ENCODE measurements at regions not wholly inside any gene's neighbourhood (a gene's known extent, or its start where the extent isn't known, plus 50 kb on each side); places are given as distances from the start of the nearest gene placed in this dataset.

DNA sequence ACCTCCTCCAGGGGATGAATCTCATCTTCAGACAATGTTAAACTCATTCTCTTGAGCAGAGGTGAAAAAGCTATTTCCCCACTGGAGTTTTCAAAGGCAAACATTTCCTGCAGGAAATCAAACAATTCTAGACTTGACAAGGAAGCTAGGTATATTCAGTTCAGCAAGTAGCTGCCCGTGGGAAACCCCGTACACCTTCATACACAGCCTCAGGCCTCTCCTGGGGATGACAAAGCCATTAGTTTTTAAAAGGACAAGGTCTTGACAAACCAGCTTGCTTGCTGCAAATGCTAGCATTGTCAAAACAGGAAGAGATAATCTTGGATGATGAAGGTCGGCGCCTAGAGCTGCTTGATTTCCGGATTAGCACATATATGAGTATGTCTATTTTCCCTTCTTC lies 1630.8 kb upstream of the TENM4 start:
- ATAC-seq (ENCODE audit: low read depth) (no peak), DNase-seq (ENCODE audit: low spot score in 2 of 2) (no peak)
- Mint-ChIP-seq H3K27me3 (no peaks in the 10 kb centered on the region), H3K4me3 (no peak overlapping the region), H3K4me1 (peaks cover 4% of the 10 kb centered on the region), H3K36me3 (no peaks in the 10 kb centered on the region), H3K9me3 (peaks cover 3% of the 10 kb centered on the region), H3K27ac (no peak overlapping the region)

DNA sequence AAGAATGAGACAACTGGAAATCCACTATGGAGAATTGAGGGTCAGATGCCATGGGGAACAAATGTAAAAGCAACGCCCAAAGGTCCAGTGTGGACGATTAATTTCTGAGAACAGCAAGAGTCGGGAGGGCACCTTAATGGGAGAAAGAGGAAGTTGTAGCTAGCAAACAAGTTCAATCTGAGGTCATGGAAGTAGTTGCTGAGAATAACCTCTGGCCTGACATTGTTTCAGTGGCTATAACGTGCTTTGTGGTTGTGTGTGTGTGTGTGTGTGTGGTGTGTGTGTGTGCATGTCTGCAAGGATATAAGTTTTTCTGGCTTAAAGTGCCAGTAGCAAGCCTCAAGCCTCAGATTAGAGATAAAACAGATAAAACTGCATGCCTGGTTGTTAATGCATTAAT lies 1630.1 kb upstream of the TENM4 start:
- H3K9me3 Mint-ChIP-seq: peaks cover 3% of the 10 kb centered on the region
- H3K27ac Mint-ChIP-seq: no peak overlapping the region
- H3K4me1 Mint-ChIP-seq: peaks cover 4% of the 10 kb centered on the region
- no peaks in the 10 kb centered on the region for H3K27me3 Mint-ChIP-seq
- no peak for ATAC-seq (ENCODE audit: low read depth)
- H3K36me3 Mint-ChIP-seq: no peaks in the 10 kb centered on the region
- DNase-seq (ENCODE audit: low spot score in 2 of 2): no peak
- no peak overlapping the region for H3K4me3 Mint-ChIP-seq

DNA sequence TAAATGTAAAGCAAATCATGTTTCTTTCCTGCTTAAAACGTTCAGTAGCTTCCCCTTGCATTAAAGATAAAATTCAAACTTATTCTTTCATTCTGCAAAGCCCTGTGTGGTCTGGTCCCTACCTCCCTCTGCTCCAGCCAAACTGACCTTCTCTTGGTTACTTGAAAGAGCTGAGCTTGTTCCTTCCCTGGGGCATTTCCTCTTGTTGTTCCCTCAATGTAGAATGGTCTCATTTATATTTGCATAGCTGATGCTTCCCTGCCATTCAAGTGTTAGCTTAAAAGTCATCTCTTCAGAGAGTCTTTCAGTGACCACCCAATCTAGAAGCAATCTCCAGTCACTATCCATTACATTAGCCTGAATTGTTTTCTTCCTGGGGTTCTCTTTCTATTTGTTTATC lies 1618.5 kb upstream of the TENM4 start:
- DNase-seq (ENCODE audit: low spot score in 2 of 2) (no peak), ATAC-seq (ENCODE audit: low read depth) (no peak)
- Mint-ChIP-seq H3K4me3 (no peak overlapping the region), H3K9me3 (peaks cover 7% of the 10 kb centered on the region), H3K36me3 (no peaks in the 10 kb centered on the region), H3K4me1 (no peaks in the 10 kb centered on the region), H3K27me3 (no peaks in the 10 kb centered on the region), H3K27ac (no peak overlapping the region)

- Mint-ChIP-seq H3K9me3 (no peaks in the 10 kb centered on the region), H3K4me1 (no peaks in the 10 kb centered on the region), H3K36me3 (no peaks in the 10 kb centered on the region), H3K27me3 (no peaks in the 10 kb centered on the region), H3K27ac (no peak overlapping the region), H3K4me3 (no peak overlapping the region)
- DNase-seq (ENCODE audit: low spot score in 2 of 2) (no peak), ATAC-seq (ENCODE audit: low read depth) (no peak)
Observed at GRCh38 chr11:81052344-81053158, 1611.7 kb upstream of the TENM4 start.

DNA sequence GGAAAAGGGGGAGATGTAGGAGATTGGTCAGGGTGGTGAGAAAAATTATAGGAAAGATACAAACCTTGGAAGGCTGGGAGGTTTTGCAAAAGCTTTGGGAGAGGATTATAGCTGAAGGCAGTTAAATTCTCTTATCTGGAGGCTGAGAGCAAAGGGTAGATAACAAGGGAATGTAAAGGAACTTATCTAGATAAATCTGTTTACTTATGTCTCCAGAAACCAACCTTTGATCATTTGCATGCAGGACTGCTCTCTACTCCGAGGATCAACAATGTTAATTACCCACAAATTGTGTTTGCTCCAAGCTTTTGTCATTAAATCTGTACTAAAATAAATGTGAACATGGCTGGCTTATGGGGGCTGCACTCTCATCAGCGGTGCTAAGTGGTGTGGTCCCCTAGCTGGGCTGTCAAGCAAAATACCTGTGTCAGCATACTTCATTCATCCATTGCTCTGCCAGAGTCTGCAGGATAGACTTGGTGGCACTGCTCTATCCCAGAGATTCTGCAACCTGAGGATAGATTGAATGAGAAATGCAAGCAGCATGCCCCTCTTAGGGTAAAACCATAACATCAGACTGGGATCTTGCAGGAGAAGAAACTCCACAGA lies 1599.2 kb upstream of the TENM4 start:
- Mint-ChIP-seq H3K27ac (no peak overlapping the region), H3K4me1 (no peaks in the 10 kb centered on the region), H3K27me3 (no peaks in the 10 kb centered on the region), H3K4me3 (no peak overlapping the region), H3K36me3 (no peaks in the 10 kb centered on the region), H3K9me3 (peaks cover 6% of the 10 kb centered on the region)
- DNase-seq (ENCODE audit: low spot score in 2 of 2): no peak
- no peak for ATAC-seq (ENCODE audit: low read depth)

- H3K4me3 Mint-ChIP-seq: no peak overlapping the region
- H3K9me3 Mint-ChIP-seq: peaks cover 8% of the 10 kb centered on the region
- H3K27ac Mint-ChIP-seq: no peak overlapping the region
- DNase-seq (ENCODE audit: low spot score in 2 of 2): no peak
- no peaks in the 10 kb centered on the region for H3K36me3 Mint-ChIP-seq
- no peaks in the 10 kb centered on the region for H3K27me3 Mint-ChIP-seq
- no peak for ATAC-seq (ENCODE audit: low read depth)
- H3K4me1 Mint-ChIP-seq: no peaks in the 10 kb centered on the region
Observed at GRCh38 chr11:81036168-81036870, 1595.5 kb upstream of the TENM4 start.

- H3K4me1 Mint-ChIP-seq: no peaks in the 10 kb centered on the region
- no peaks in the 10 kb centered on the region for H3K36me3 Mint-ChIP-seq
- ATAC-seq (ENCODE audit: low read depth) (no peak), DNase-seq (ENCODE audit: low spot score in 2 of 2) (no peak)
- no peak overlapping the region for H3K4me3 Mint-ChIP-seq
- H3K27me3 Mint-ChIP-seq: no peaks in the 10 kb centered on the region
- H3K9me3 Mint-ChIP-seq: peaks cover 5% of the 10 kb centered on the region
- H3K27ac Mint-ChIP-seq: no peak overlapping the region
Observed at GRCh38 chr11:81033779-81034540, 1593.1 kb upstream of the TENM4 start.

DNA sequence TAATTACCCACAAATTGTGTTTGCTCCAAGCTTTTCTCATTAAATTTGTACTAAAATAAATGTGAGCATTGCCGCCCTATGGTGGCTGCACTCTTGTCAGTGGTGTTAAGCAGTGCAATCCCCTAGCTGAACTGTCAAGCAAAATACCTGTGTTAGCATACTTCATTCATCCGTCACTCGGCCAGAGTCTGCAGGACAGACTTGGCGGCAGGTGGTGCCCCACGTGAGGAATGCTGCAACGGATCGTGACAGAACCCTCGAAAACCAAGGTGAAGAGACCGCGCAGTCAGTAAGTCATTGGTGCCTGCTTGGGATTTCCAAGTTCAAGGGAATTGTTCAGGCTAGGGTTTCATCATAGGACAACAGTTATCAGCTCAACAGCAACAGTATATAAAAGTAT lies 1592.1 kb upstream of the TENM4 start:
- ATAC-seq (ENCODE audit: low read depth) (no peak), DNase-seq (ENCODE audit: low spot score in 2 of 2) (no peak)
- peaks cover 2% of the 10 kb centered on the region for H3K9me3 Mint-ChIP-seq
- H3K27ac Mint-ChIP-seq: no peak overlapping the region
- no peaks in the 10 kb centered on the region for H3K4me1 Mint-ChIP-seq
- no peaks in the 10 kb centered on the region for H3K36me3 Mint-ChIP-seq
- H3K4me3 Mint-ChIP-seq: no peak overlapping the region
- no peaks in the 10 kb centered on the region for H3K27me3 Mint-ChIP-seq

DNA sequence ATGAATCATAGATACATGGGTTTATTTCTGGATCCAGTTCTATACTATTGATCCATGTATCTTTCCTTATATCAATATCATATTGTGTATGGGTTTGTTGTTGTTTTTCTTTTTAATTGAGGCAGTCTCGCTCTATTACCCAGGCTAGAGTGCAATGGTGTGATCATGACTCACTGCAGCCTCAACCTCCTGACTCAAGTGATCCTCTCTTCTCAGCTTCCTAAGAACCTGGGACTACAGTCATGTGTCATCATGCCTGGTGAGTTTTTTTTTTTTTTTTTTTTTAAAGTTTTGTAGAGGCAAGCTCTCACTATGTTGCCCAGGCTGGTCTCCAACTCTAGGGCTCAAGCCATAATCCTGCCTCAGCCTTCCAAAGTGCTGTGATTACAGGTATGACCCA lies 1589.4 kb upstream of the TENM4 start:
- no peak for DNase-seq (ENCODE audit: low spot score in 2 of 2)

GRCh38 chr11:81026032-81026431 lies 1585.2 kb upstream of the TENM4 start:
- no peak overlapping the region for H3K27ac Mint-ChIP-seq
- no peaks in the 10 kb centered on the region for H3K27me3 Mint-ChIP-seq
- peaks cover 1% of the 10 kb centered on the region for H3K9me3 Mint-ChIP-seq
- H3K36me3 Mint-ChIP-seq: no peaks in the 10 kb centered on the region
- no peak for DNase-seq (ENCODE audit: low spot score in 2 of 2)
- H3K4me1 Mint-ChIP-seq: no peaks in the 10 kb centered on the region
- H3K4me3 Mint-ChIP-seq: no peak overlapping the region
- ATAC-seq (ENCODE audit: low read depth): no peak

More for the DNA sequence above, 1589.4 kb upstream of the TENM4 start:
- no peak overlapping the region for H3K4me3 Mint-ChIP-seq
- peaks cover 3% of the 10 kb centered on the region for H3K9me3 Mint-ChIP-seq
- no peaks in the 10 kb centered on the region for H3K27me3 Mint-ChIP-seq
- no peaks in the 10 kb centered on the region for H3K4me1 Mint-ChIP-seq
- no peaks in the 10 kb centered on the region for H3K36me3 Mint-ChIP-seq
- no peak for ATAC-seq (ENCODE audit: low read depth)
- H3K27ac Mint-ChIP-seq: no peak overlapping the region

DNA sequence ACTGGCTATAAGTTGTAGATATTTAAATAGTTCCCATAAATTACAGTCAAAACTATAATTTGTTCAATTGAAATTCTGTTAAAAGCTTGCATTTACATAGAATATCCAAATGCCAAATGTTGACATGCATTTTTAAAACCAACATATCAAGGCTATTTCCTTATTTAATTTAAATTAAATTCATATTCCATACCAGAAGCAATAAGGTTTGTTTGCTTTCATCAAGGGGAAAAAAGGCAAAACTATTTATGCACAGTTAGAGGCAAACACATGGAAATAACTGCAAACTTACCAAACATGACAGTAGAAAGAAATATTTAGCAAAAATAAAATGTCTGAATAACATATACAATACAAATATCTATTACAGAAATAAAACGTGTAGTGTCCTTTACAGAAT lies 1581.2 kb upstream of the TENM4 start:
- Mint-ChIP-seq H3K4me3 (no peak overlapping the region), H3K27me3 (no peaks in the 10 kb centered on the region), H3K27ac (no peak overlapping the region), H3K36me3 (no peaks in the 10 kb centered on the region), H3K9me3 (peaks cover 3% of the 10 kb centered on the region), H3K4me1 (no peaks in the 10 kb centered on the region)
- ATAC-seq (ENCODE audit: low read depth): no peak
- DNase-seq (ENCODE audit: low spot score in 2 of 2): no peak

- H3K27ac Mint-ChIP-seq: no peak overlapping the region
- no peaks in the 10 kb centered on the region for H3K4me1 Mint-ChIP-seq
- ATAC-seq (ENCODE audit: low read depth): no peak
- H3K4me3 Mint-ChIP-seq: no peak overlapping the region
- peaks cover 8% of the 10 kb centered on the region for H3K9me3 Mint-ChIP-seq
- H3K36me3 Mint-ChIP-seq: no peaks in the 10 kb centered on the region
- H3K27me3 Mint-ChIP-seq: no peaks in the 10 kb centered on the region
- no peak for DNase-seq (ENCODE audit: low spot score in 2 of 2)
Observed at GRCh38 chr11:81010631-81011030, 1569.8 kb upstream of the TENM4 start.

GRCh38 chr11:81007046-81007445 lies 1566.2 kb upstream of the TENM4 start:
- H3K4me3 Mint-ChIP-seq: no peak overlapping the region
- no peak overlapping the region for H3K27ac Mint-ChIP-seq
- ATAC-seq (ENCODE audit: low read depth) (no peak), DNase-seq (ENCODE audit: low spot score in 2 of 2) (no peak)
- H3K27me3 Mint-ChIP-seq: no peaks in the 10 kb centered on the region
- peaks cover 5% of the 10 kb centered on the region for H3K9me3 Mint-ChIP-seq
- no peaks in the 10 kb centered on the region for H3K36me3 Mint-ChIP-seq
- H3K4me1 Mint-ChIP-seq: no peaks in the 10 kb centered on the region

- H3K9me3 Mint-ChIP-seq: peaks cover under 1% of the 10 kb centered on the region
- no peak for DNase-seq (ENCODE audit: low spot score in 2 of 2)
- no peaks in the 10 kb centered on the region for H3K36me3 Mint-ChIP-seq
- ATAC-seq (ENCODE audit: low read depth): no peak
- no peak overlapping the region for H3K27ac Mint-ChIP-seq
- no peak overlapping the region for H3K4me3 Mint-ChIP-seq
- H3K27me3 Mint-ChIP-seq: no peaks in the 10 kb centered on the region
- no peaks in the 10 kb centered on the region for H3K4me1 Mint-ChIP-seq
Observed at GRCh38 chr11:81005595-81005994, 1564.8 kb upstream of the TENM4 start.
